CD4-positive, alpha-beta T cell treated with Interleukin-15 for 1 hour (primary cell): ENCODE measurements at regions not wholly inside any gene's neighbourhood (a gene's known extent, or its start where the extent isn't known, plus 50 kb on each side); places are given as distances from the start of the nearest gene placed in this dataset.
"Not testable (repeated sequence)": the region's sequence is repeated elsewhere in the genome, so short reads cannot be mapped to it uniquely, and the experiment has no call there.

Experiments
- DNase-seq: peaks from one replicate; pipeline ENCODE4 v3.0.0-alpha.2; 2020

DNA sequence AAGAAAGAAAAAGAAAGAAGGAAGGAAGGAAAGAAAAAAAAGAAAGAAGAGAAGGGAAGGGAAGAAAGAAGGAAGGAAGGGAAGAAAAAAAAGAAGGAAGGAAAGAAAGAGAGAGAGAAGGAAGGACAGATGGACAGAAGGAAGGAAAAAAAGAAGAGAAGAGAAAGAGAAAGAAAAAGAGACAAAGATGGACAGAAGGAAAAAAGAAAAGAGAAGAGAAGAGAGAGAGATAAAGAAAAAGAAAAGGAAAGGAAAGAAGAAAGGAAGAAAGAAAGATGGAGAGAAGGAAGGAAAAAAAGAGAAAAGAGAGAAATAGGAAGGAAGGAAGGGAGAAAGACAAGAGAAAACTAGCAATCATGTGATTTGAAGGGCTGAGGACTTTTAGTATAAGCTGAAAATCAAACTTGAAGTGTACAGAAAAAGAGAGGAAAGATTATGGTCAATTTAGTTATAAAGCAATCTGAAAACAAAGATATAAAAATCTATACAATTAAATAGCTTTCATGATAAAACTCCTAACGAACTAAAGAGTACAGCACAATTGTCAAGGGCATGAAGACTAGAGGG, 115.3 kb downstream of the LTN1 start:
- no peak for DNase-seq

GRCh38 chr21:28875078-28875477, 117.6 kb downstream of the LTN1 start:
- no peak for DNase-seq

DNA sequence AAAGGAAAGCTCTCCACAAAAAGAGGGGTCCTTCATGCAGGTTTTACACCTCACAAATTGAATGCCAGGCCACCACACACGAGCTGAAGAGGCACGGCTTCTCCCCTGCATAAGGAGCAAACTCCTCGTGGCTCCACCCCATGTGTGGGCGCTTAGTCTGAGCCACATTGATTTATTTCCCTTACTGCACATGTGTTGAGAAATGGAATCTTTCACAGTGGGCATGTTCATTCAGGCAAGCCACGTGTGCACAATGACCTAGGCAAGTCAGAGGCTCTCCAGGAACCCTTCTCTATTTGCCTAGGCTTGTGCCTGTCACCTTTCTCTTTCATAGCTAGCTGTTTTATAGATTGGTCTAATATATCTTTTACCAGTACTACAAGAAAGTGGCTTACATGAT, 120.5 kb downstream of the LTN1 start:
- no peak for DNase-seq

DNA sequence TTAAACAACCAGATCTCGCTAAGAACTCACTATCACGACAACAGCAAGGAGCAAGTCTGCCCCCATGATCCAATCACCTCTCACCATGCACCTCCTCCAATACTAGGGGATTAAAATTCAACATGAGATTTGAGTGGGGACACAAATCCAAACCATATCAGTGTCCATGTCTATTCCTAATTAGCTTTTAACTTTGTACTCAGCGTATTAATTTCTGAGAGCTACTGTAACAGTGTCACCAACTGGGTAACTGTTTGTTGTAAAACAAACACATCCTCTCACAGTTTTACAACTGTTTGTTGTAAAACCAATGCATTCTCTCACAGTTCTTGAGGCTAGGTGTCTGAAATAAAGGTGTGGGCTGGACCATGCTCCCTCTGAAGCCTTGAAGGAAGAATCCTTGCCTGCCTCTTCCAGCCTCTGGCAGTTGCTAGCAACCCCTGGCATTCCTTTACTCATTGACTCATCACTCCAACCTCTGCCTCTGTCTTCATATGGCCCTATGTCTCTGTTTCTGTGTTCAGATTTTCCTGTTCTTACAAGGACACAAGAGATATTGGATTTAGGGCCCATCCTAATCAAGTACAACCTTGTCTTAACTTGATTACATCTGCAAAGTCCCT, 121.2 kb downstream of the LTN1 start:
- no peak for DNase-seq

- DNase-seq: no peak
These were observed 125.3 kb downstream of the LTN1 start for GRCh38 chr21:28867401-28867800.

DNA sequence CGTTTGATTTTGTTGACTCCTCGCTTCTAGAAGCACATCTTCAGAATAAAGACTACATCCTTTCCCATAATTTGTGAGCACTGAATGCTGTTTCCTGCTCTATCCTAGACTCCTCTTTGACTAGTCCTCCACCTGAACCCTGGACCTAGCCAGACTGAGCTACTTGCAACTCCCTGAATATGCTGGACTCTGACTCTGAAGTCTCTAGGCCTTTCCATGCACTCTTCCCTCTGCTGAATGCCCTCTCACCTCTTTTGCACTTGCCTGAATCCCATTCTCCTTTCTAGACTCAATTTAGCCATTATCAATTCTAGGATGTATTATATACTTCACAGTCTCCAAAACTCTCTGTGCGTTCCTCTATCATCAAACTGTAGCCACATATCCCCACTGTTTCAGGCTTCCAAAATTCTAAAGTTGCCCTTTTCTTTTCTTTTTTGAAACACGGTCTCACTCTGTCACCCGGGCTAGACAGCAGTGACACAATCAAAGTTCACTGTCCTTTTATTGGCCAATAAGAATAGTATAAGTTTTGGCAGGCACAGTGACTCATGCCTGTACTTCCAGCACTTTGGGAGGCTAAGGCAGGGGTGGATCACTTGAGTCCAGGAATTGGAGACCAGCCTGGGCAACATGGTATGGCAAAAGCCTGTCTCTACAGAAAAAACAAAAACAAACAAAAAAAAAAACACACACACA, 127.0 kb downstream of the LTN1 start:
- no peak for DNase-seq

GRCh38 chr21:28858424-28858823, 134.3 kb downstream of the LTN1 start:
- DNase-seq: no peak

DNA sequence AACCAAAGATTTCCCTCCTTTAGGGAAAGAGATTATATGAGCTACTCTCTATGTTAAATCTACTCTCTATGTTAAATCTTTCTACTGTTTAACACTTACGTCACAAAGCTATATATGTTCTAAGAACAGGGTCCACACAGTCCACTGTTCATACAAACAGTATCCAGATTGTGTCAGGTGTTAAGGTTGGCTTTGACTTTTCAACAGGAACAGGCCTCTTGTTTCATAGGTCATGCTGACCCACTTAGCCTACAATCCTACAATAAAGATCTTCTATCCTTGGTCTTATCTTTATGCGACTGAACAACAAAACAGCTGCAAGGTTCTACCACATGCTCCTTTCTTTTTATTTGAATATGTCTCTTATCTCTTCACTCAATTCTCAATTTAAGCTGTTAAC, 134.9 kb downstream of the LTN1 start:
- DNase-seq: no peak

DNA sequence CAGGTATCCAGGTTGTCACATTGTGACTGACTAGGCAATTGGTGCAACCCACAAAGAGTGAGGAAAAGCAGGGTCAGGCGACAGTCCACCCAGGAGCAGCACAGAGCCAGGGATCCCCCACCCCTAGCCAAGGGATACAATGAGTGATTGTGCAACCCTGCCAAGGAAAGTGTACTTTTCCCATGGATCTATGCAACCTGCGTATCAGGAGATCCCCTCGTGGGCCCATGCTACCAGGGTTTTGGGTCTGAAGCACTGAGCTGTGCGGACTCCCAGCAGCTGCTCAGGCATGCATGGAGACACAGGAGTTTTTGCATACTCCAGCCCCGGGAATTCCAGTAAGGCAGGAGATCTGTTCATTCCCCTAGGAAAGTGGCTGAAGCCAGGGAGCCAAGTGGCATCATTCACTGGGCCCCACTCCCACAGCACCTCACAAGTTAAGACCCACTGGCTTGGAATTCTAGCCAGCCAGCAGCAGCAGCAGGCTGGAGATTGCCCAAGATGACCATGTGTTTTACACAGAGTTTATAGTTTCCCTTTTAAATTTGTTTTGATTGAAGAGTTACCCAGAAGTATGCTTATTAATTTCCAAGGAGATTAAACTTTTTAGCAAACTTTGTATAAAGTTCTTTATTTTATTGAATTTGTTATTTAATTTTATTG, 136.0 kb downstream of the LTN1 start:
- DNase-seq: no peak

DNA sequence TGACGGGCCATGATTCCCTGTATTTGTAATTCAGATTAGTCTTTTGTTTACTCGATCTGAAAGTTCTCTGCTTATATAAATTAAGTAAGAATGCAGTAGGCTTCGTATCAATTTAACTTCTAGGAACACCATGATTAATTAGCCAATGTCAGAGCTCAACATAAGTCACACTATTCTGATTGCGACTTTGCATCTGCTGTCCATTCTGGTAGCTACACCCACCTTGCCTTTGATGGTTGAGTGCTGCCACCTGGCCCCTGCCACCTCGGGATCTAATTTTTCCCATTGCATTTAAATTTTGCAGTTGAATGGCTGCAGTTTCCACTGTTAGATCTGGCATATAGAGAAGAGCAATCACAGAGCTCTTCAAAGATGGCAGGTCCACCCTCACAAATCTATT, 140.0 kb downstream of the LTN1 start:
- DNase-seq: no peak

DNA sequence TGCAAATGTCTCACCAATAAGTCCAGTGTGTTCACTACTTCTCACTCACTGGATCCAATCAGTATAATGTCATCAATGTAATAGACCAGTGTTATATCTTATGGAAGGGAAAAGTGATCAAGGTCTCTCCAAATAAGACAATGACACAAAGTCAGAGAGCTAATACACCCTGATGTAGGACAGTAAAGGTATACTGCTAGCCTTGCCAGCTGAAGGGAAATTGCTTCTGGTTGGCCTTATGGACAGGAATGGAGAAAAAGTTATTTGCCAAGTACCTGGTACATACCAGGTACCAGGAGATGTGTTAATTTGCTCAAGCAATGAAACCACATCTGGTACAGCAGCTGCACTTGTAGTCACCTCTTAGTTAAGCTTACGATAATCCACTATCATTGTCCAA, 141.0 kb downstream of the LTN1 start:
- no peak for DNase-seq

GRCh38 chr21:28839237-28839636, 153.4 kb downstream of the LTN1 start:
- DNase-seq: not testable (repeated sequence)

DNA sequence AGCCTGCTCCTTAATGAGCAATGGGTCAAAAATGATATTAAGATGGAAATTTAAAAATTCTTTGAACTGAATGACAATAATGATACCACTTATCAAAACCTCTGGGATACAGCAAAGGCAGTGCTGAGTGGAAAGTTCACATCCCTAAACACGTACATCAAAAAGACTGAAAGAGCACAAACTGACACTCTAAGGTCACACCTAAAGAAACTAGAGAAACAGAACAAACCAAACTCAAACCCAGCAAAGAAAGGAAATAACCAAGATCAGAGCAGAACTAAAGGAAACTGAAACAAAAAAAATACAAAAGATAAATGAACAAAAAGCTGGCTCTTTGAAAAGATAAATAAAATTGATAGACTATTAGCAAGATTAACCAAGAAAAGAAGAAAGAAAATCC, 155.3 kb downstream of the LTN1 start:
- not testable (repeated sequence) for DNase-seq

DNA sequence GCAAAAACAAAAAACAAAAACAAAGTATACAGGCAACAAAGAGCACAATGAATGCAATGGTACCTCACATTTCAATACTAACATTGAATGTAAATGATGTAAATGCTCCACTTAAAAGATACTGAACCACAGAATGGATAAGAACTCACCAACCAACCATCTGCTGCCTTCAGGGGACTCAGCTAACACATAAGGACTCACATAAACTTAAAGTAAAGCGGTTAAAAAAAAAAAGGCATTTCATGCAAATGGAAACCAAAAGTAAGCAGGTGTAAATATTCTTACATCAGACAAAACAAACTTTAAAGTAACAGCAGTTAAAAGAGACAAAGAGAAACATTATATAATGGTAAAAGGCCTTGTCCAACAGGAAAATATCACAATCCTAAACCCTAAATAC, 156.1 kb downstream of the LTN1 start:
- DNase-seq: not testable (repeated sequence)

GRCh38 chr21:28834335-28835238, 158.1 kb downstream of the LTN1 start:
- no peak for DNase-seq

DNA sequence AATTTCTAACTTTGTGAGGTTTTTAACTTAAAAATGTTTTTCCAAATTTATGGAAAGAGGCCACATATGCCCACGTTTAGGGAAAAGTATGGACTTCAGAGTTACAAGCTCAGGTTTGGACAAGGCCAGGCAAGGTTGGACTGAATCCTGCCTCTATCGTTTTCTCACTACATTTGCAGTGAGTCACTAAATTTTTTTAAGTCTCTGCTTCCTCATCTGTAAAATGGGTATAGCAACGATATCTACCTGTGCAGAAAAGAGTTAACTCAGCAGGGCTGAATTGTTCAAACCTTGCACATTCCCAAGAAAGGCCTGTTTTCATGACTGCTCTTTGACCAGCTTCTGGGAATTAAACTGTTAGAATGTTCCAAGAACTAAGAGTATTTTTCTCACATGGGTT, 159.1 kb downstream of the LTN1 start:
- no peak for DNase-seq

GRCh38 chr21:28833182-28833581, 159.5 kb downstream of the LTN1 start:
- DNase-seq: no peak

- DNase-seq: no peak
These were observed 160.0 kb downstream of the LTN1 start for GRCh38 chr21:28832715-28833061.

DNA sequence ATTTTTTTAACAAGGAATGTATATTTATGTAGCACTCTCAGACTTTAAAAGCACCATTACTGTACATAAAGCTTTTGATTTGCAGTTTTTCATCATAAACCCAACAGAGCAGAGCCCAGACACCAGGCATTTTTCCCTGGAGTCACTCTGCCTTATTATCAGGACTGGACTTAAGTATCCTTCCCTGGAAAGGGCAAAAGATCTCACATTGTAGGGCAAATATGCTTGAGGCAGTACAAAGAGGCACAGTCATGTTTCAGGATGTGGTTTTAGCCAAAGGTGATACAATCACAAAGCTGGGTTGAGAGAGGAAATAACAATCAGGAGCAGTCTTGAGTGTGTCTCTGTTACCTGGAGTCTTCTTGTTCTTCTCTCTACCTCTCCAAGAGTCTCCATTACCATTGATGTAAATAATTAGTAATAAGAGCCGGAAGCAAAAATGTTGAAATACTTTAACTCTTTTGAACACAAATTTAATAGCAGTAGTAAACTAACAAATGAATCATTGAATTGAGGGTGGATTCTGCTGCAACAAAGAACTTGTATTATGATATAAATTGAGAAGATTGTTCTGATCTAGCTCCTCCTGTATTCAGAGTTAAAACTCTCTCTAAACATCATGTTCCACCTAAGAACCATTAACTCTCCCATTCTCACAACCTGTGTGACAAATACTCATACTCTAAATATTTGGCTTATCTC, 160.5 kb downstream of the LTN1 start:
- no peak for DNase-seq

- DNase-seq: no peak
These were observed 163.7 kb downstream of the LTN1 start for GRCh38 chr21:28828981-28829380.

DNA sequence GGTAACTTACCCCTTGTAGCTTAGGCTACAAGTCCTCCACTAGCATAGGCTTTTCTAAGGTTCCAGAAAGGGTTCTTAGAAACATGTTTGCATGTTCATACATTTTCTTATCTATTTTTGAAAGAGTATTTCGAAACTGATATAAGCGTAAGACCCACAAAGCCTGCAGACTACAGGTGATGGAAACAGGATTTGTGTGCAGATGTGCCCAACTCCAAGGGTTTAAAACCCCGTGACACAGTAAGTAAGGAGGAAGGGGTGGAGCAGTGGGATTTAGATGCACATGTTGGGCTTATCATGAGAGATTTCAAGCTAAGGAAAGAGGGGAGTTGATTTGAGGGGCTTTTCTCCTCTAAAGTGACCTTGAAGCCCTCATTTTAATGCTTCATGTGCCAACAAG, 164.7 kb downstream of the LTN1 start:
- no peak for DNase-seq

DNA sequence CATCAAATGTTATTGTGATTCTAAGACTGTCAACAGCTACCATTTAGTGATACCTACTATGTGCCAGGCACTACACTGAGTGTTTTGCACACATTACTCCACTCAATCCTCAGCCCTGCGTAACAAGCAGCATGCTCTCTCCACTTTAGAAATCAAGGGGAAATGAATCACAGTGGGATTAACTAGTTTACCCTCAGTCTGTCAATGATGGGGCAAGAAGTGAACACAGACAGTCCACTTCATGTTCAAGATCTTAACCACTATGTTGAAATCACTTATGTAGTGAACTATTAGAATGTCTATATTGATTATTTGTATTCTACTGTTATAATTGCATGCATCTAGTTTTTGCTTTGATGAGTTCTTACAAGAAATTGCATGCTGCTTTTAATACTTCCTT, 165.3 kb downstream of the LTN1 start:
- DNase-seq: no peak

DNA sequence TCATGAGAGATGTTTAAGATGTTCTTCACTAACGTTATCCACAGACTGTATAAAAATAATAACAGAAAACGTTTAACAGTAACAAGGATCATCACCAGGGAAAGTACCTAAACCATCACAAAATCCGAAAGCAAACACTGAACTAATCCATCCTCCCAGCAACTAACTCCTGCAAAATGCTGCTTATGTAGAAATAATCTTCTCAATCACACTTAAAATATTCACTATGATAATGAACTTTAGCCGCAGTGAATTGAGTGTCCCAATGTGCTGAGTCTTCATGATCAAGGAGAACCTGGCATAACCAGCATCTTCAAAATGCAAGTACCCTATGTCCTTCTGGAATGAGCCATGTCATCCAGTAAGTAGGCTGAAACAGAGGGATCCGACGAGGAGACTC, 166.1 kb downstream of the LTN1 start:
- DNase-seq: no peak
